PFSK-1 (cell line): ENCODE measurements at regions not wholly inside any gene's neighbourhood (a gene's known extent, or its start where the extent isn't known, plus 50 kb on each side); places are given as distances from the start of the nearest gene placed in this dataset.

ENCODE experiments used
- FOXP2 ChIP-seq: optimal IDR thresholded peaks from 2 replicates; pipeline ENCODE3; 2011; ENCODE audit warnings: borderline replicate concordance, control low read depth, inconsistent platforms; ENCODE audit not compliant: insufficient read depth; ENCODE audit errors: extremely low read length, extremely low read depth
- POLR2AphosphoS5 ChIP-seq: IDR thresholded peaks from 2 replicates; pipeline ENCODE4 v1.6.1; 2012; ENCODE audit warnings: low read depth, mild to moderate bottlenecking, control low read depth, low read length, moderate library complexity
- SIN3A ChIP-seq: IDR thresholded peaks from 2 replicates; pipeline ENCODE4 v1.6.1; 2012; ENCODE audit warnings: mild to moderate bottlenecking, low read length, moderate library complexity, borderline replicate concordance; ENCODE audit not compliant: insufficient read depth
- TAF1 ChIP-seq: IDR thresholded peaks from 2 replicates; pipeline ENCODE4 v1.6.1; 2012; ENCODE audit warnings: low read length, control low read depth, borderline replicate concordance; ENCODE audit not compliant: insufficient read depth
- TF ChIP-seq, protein P1 (sequence below), 2 experiments: IDR thresholded peaks; 2 replicates each; pipeline versions ENCODE4 v1.6.1 to v1.8.0; 2011 to 2012; ENCODE audit warnings: low read depth in 2 of 2, low read length in 2 of 2, control low read depth in 1 of 2, inconsistent platforms in 1 of 2, mild to moderate bottlenecking in 1 of 2, moderate library complexity in 1 of 2; ENCODE audit not compliant: insufficient read depth in 1 of 2

DNA sequence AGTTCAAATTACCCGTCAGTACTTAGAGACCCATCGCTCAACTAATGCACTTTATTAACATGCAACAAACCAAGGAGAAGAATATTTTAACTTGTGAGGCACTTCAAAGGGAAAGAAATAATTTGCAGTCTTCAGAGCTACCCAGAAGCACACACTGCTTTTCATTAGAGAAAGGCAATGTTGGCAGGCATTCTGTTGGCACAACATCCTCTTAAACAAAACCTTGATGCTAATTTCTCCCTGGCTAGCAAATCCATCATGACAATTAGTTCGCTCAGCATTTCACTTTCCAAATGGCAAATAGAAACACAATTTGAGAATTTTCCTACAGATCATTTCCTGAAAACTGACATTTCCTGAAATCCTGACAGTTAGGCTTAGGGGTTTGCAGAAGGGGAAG, 155.6 kb upstream of the FAM13C start:
- TF ChIP-seq POLR2AphosphoS5, result no peak
- TF ChIP-seq SIN3A, result no peak
- TF ChIP-seq, protein P1, sequence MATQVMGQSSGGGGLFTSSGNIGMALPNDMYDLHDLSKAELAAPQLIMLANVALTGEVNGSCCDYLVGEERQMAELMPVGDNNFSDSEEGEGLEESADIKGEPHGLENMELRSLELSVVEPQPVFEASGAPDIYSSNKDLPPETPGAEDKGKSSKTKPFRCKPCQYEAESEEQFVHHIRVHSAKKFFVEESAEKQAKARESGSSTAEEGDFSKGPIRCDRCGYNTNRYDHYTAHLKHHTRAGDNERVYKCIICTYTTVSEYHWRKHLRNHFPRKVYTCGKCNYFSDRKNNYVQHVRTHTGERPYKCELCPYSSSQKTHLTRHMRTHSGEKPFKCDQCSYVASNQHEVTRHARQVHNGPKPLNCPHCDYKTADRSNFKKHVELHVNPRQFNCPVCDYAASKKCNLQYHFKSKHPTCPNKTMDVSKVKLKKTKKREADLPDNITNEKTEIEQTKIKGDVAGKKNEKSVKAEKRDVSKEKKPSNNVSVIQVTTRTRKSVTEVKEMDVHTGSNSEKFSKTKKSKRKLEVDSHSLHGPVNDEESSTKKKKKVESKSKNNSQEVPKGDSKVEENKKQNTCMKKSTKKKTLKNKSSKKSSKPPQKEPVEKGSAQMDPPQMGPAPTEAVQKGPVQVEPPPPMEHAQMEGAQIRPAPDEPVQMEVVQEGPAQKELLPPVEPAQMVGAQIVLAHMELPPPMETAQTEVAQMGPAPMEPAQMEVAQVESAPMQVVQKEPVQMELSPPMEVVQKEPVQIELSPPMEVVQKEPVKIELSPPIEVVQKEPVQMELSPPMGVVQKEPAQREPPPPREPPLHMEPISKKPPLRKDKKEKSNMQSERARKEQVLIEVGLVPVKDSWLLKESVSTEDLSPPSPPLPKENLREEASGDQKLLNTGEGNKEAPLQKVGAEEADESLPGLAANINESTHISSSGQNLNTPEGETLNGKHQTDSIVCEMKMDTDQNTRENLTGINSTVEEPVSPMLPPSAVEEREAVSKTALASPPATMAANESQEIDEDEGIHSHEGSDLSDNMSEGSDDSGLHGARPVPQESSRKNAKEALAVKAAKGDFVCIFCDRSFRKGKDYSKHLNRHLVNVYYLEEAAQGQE (IDR thresholded peaks at IDR 0.05; ENCODE audit: insufficient read depth in 1 of 2, low read depth in 2 of 2, low read length in 2 of 2), result no peak
- no peak for TF ChIP-seq FOXP2
- no peak for TF ChIP-seq TAF1

DNA sequence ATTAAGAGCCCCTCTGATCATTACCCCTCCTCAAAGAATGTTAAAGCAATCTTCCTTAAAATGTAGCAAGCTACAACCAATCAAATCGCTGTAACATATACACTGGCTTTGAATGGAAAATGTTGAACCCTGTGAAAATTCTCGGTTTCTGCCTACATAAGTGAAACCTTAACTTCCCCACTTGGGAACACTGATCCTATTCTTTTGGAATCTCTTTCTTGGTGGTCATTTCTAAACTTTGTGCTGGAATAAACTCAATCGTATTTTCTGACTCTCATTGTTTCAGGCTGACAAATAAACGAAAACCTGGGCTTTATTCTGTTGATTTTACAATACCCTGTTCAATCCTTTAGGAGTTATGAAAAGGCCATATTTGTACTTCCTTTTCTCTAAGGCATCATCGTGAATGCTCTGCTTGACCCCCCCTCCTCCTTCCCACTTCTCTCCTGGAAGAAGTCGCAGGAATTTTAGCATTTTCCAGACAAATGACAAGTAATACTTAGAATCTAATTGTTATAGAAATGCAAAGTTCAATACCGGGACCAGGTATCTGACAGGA, 155.1 kb upstream of the FAM13C start:
- TF ChIP-seq, protein P1 (IDR thresholded peaks at IDR 0.05; ENCODE audit: insufficient read depth in 1 of 2, low read depth in 2 of 2, low read length in 2 of 2), result no peak
- no peak for TF ChIP-seq POLR2AphosphoS5
- no peak for TF ChIP-seq SIN3A
- TF ChIP-seq FOXP2, result no peak
- no peak for TF ChIP-seq TAF1

DNA sequence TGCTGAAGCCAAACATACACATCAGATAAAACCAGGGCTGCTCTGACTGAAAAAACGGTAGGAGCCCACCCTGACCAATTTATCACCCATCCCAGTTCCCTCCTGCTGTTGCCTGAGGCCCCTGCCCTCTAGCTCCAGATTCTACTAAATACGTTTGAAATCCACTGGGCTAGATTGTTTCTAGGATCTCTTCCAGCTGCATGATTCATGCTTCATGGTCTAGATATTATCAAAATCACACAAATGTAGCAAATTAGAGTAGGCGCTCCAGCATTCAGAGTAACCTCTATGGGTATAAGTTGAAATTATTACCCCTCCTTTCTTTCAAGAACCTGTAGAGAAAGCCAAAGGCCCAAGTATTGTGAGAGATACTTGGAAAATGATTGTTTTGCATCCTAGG, 151.2 kb upstream of the FAM13C start:
- TF ChIP-seq SIN3A (no peak), FOXP2 (no peak), TAF1 (no peak), POLR2AphosphoS5 (no peak)
- TF ChIP-seq, protein P1 (IDR thresholded peaks at IDR 0.05; ENCODE audit: insufficient read depth in 1 of 2, low read depth in 2 of 2, low read length in 2 of 2), result no peak

- no peak for TF ChIP-seq TAF1
- TF ChIP-seq, protein P1 (IDR thresholded peaks at IDR 0.05; ENCODE audit: insufficient read depth in 1 of 2, low read depth in 2 of 2, low read length in 2 of 2), result no peak
- TF ChIP-seq FOXP2, result no peak
- no peak for TF ChIP-seq SIN3A
- no peak for TF ChIP-seq POLR2AphosphoS5
These were observed 150.6 kb upstream of the FAM13C start for GRCh38 chr10:59512951-59513350.

DNA sequence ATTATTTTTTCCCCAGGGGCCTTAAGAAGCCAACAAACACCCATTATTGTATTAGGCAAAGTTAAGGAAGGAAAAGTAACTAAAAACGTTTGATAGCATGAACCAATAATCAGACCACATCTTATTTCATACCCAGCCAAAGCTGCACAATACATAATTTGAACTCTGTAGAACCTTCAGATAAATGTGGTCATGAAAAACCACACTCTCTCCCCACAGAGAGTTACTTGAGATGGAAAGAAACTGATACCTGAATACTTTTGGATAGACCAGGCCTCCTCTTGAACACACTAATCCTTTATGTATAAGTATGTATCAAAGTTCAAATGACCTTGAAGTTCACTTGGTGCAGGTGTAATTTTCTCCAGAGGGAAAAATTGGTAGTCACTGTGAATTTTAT, 146.6 kb upstream of the FAM13C start:
- TF ChIP-seq, protein P1 (IDR thresholded peaks at IDR 0.05; ENCODE audit: insufficient read depth in 1 of 2, low read depth in 2 of 2, low read length in 2 of 2), result no peak
- TF ChIP-seq TAF1, result no peak
- no peak for TF ChIP-seq POLR2AphosphoS5
- no peak for TF ChIP-seq FOXP2
- no peak for TF ChIP-seq SIN3A
